Glomerular visceral epithelial cell (primary cell): ENCODE measurements at regions not wholly inside any gene's neighbourhood (a gene's known extent, or its start where the extent isn't known, plus 50 kb on each side); places are given as distances from the start of the nearest gene placed in this dataset.
"Not testable (repeated sequence)": the region's sequence is repeated elsewhere in the genome, so short reads cannot be mapped to it uniquely, and the experiment has no call there.

Experiments
- DNase-seq: peaks from one replicate; pipeline ENCODE4 v3.0.0-alpha.2; 2016; ENCODE audit errors: extremely low spot score

- no peak for DNase-seq
Measured at GRCh38 chr12:73950507-73950906, 587.1 kb upstream of the ATXN7L3B start.

GRCh38 chr12:73951956-73952703 is 585.5 kb upstream of the ATXN7L3B start:
- no peak for DNase-seq

- no peak for DNase-seq
Measured at GRCh38 chr12:73964641-73965040, 573.0 kb upstream of the ATXN7L3B start.

- no peak for DNase-seq
Measured at GRCh38 chr12:73973486-73973885, 564.1 kb upstream of the ATXN7L3B start.

- DNase-seq = no peak
Measured at GRCh38 chr12:73984552-73984951, 553.1 kb upstream of the ATXN7L3B start.

GRCh38 chr12:73991138-73991537 is 546.5 kb upstream of the ATXN7L3B start:
- no peak for DNase-seq

- no peak for DNase-seq
Measured at GRCh38 chr12:73998894-73999293, 538.7 kb upstream of the ATXN7L3B start.

- no peak for DNase-seq
Measured at GRCh38 chr12:74015118-74015517, 522.5 kb upstream of the ATXN7L3B start.

- DNase-seq = not testable (repeated sequence)
Measured at GRCh38 chr12:74016324-74016723, 521.3 kb upstream of the ATXN7L3B start.

- no peak for DNase-seq
Measured at GRCh38 chr12:74018849-74019248, 518.8 kb upstream of the ATXN7L3B start.

GRCh38 chr12:74021937-74022336 is 515.7 kb upstream of the ATXN7L3B start:
- DNase-seq = peak; percentile 56

- no peak for DNase-seq
Measured at GRCh38 chr12:74031045-74031444, 506.6 kb upstream of the ATXN7L3B start.

- no peak for DNase-seq
Measured at GRCh38 chr12:74033531-74033930, 504.1 kb upstream of the ATXN7L3B start.

GRCh38 chr12:74039138-74039537 is 498.5 kb upstream of the ATXN7L3B start:
- DNase-seq = not testable (repeated sequence)

- DNase-seq = peak; percentile 16
Measured at GRCh38 chr12:74043343-74043742, 494.3 kb upstream of the ATXN7L3B start.

- no peak for DNase-seq
Measured at GRCh38 chr12:74049348-74049747, 488.3 kb upstream of the ATXN7L3B start.

- no peak for DNase-seq
Measured at GRCh38 chr12:74051848-74052247, 485.8 kb upstream of the ATXN7L3B start.

- no peak for DNase-seq
Measured at GRCh38 chr12:74066476-74066875, 471.2 kb upstream of the ATXN7L3B start.

- no peak for DNase-seq
Measured at GRCh38 chr12:74071182-74071581, 466.5 kb upstream of the ATXN7L3B start.

- DNase-seq = no peak
Measured at GRCh38 chr12:74076918-74077317, 460.7 kb upstream of the ATXN7L3B start.

GRCh38 chr12:74105434-74105833 is 432.2 kb upstream of the ATXN7L3B start:
- DNase-seq = no peak

- no peak for DNase-seq
Measured at GRCh38 chr12:74108729-74109128, 428.9 kb upstream of the ATXN7L3B start.

- peak; percentile 5 for DNase-seq
Measured at GRCh38 chr12:74111688-74112360, 425.8 kb upstream of the ATXN7L3B start.
